ENCODE measurements at regions not wholly inside any gene's neighbourhood (a gene's known extent, or its start where the extent isn't known, plus 50 kb on each side); places are given as distances from the start of the nearest gene placed in this dataset.

DNA sequence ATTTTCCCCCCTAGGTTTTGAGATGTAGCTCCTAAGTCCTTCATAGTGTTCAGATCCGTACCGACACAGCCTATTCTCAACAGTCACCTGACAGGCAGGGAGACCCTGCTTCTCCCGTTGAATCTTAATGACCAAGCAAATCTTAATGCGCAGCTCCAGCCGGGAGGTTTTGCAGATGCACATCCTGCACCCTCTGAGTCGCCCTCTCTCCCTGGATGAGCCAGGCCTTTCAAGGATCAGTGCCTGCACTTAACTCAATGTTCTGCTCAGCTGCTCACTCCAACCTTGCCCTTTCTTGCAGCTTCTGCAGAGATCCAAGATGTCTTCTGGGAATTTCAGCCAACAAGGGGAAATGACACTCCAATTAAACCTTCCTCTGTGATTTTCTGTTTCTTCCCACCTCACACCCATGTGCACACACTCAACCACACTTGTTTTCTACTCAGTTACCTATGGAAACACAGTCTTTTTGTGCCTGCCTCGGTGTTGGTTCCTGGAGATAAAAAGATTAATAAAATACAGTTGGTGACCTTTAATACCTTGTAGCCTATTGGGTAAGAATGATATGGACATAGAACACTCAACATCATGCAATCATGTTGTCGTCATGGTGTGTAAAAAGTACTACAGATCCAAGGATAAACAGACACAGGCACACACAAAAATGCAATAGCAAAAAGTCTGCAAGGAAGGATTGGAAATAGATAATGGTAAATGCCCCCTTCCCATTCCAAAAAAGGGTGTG lies 76.9 kb upstream of the DYNLRB2 start:
- TF ChIP-seq, protein P1, sequence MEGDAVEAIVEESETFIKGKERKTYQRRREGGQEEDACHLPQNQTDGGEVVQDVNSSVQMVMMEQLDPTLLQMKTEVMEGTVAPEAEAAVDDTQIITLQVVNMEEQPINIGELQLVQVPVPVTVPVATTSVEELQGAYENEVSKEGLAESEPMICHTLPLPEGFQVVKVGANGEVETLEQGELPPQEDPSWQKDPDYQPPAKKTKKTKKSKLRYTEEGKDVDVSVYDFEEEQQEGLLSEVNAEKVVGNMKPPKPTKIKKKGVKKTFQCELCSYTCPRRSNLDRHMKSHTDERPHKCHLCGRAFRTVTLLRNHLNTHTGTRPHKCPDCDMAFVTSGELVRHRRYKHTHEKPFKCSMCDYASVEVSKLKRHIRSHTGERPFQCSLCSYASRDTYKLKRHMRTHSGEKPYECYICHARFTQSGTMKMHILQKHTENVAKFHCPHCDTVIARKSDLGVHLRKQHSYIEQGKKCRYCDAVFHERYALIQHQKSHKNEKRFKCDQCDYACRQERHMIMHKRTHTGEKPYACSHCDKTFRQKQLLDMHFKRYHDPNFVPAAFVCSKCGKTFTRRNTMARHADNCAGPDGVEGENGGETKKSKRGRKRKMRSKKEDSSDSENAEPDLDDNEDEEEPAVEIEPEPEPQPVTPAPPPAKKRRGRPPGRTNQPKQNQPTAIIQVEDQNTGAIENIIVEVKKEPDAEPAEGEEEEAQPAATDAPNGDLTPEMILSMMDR (conservative IDR thresholded peaks at IDR 0.05; ENCODE audit: low read depth, low read length): no peak
- DNase-seq (ENCODE audit: low read depth): no peak
- H3K4me3 ChIP-seq (ENCODE audit: low read depth, low read length): no peak overlapping the region

DNA sequence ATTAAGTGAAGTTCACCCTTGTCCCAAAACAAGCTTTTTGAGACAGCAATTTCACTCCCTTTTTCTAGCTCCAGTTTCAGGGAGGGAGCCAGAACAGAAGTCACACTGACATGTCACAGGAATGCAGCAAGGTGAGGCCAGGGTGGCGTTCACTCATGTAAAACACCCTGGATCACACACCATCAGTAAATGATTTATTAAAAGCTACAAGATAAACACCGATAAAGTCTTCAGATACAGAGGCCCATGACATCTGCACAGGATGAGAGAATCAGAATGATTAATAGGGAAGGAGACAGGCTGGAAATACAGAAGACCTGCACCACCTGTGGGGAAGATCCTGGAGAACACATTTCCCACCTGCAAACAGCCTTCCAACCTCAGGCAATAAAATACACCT lies 77.5 kb upstream of the DYNLRB2 start:
- TF ChIP-seq, protein P1 (conservative IDR thresholded peaks at IDR 0.05; ENCODE audit: low read depth, low read length): no peak
- H3K4me3 ChIP-seq (ENCODE audit: low read depth, low read length): no peak overlapping the region

DNA sequence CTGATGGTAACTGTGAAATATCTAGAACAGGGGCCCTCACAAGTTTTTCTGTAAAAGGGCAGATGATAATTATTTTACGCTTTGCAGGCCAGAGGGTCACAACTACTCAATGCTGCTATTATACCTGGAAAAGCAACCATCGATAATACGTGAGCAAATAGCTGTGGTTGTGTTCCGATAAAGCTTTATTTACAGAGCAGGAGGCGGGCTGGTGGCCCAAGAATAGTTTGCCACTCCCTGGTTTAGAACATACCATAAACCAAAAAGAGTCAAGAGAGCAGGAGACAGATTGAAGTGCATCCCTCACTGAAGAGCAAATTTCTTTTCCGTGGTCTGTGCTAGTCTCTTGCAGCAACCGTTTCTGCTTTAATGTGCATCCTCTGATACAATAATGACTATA lies 77.9 kb upstream of the DYNLRB2 start:
- no peak for DNase-seq (ENCODE audit: low read depth)
- TF ChIP-seq, protein P1 (conservative IDR thresholded peaks at IDR 0.05; ENCODE audit: low read depth, low read length): no peak
- no peak overlapping the region for H3K4me3 ChIP-seq (ENCODE audit: low read depth, low read length)

More for the DNA sequence above, 77.5 kb upstream of the DYNLRB2 start:
- no peak for DNase-seq (ENCODE audit: low read depth)

DNA sequence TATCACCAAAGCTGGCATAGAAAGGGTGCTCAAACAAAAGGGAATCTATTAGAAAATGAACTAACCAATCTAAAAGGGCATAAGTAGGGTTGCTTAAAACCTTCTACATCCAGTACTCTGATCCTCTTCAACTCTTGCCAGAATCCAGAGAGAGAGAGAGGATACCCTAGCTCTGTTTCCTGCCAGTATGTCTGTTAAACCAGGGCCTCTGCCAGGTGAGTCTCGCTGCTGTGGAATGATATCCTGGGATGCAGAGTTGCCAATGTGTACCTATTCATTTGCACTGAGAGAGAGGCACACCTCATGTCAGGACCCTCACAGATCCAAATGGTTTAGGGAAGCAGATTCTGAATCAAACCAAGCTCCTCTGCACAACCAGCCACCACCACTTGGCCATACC lies 79.8 kb upstream of the DYNLRB2 start:
- no peak overlapping the region for H3K4me3 ChIP-seq (ENCODE audit: low read depth, low read length)
- TF ChIP-seq, protein P1 (conservative IDR thresholded peaks at IDR 0.05; ENCODE audit: low read depth, low read length): no peak
- DNase-seq (ENCODE audit: low read depth): no peak

DNA sequence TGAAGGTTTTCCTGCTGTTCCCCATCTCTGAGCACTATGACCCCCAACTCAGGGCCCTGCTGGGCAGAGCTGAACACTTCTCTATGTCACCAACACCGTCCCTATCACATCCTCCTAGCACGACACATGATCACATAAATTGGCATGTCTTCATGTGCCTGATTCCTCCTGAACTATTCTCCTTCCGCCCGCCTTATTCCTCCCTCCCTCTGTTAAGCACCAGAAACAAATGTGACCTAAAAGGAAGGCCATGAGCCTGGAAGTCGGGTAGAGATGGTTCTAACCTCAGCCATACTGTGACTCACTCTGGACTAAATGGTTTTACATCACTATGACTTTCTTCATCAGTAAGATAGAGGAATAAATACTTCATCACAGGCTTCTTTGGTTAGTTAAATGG lies 80.8 kb upstream of the DYNLRB2 start:
- TF ChIP-seq, protein P1 (conservative IDR thresholded peaks at IDR 0.05; ENCODE audit: low read depth, low read length): no peak
- DNase-seq (ENCODE audit: low read depth): no peak
- no peak overlapping the region for H3K4me3 ChIP-seq (ENCODE audit: low read depth, low read length)

DNA sequence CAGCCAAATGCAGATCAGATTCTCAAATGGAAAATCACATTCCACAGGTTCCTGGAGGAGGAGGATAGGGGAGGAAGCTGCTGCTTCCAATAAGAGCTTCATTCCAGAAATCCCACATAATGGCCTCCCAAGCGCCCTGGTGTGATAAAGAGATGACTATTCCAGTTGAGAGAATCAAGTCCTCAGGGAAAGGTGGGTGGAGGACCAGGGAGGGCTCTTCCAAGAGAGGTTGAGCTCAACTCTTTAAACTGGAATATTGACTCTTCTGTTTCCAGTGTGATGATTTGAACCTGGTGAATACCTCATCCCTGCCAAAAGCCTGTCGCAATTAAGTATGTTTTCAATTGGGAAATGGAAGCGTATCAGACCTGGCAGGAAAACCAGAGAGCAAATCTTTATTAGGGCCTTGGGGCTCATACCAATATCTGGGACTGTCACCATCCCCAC lies 81.4 kb upstream of the DYNLRB2 start:
- no peak for DNase-seq (ENCODE audit: low read depth)

More for the DNA sequence above, 81.4 kb upstream of the DYNLRB2 start:
- TF ChIP-seq, protein P1 (conservative IDR thresholded peaks at IDR 0.05; ENCODE audit: low read depth, low read length): no peak
- H3K4me3 ChIP-seq (ENCODE audit: low read depth, low read length): no peak overlapping the region
